Fibroblast of lung (primary cell): ENCODE measurements at regions not wholly inside any gene's neighbourhood (a gene's known extent, or its start where the extent isn't known, plus 50 kb on each side); places are given as distances from the start of the nearest gene placed in this dataset.

Experiments
- DNase-seq, 2 donors: peaks; one replicate each; pipeline versions ENCODE4 v3.0.0 to v3.0.0-alpha.2; 2010; ENCODE audit warnings: low read depth in 2 of 2
- H2AFZ ChIP-seq: 2 replicates; pipeline ENCODE4 v1.5.1; 2012; ENCODE audit warnings: low read length, control low read depth, inconsistent platforms
- H3K27ac ChIP-seq: 2 replicates; pipeline ENCODE4 v1.5.1; 2011; ENCODE audit warnings: low read length, control low read depth; ENCODE audit not compliant: insufficient read depth
- H3K27me3 ChIP-seq: 2 replicates; pipeline ENCODE4 v1.5.1; 2011; ENCODE audit warnings: mild to moderate bottlenecking, low read length; ENCODE audit not compliant: control insufficient read depth, insufficient read depth
- H3K36me3 ChIP-seq: 2 replicates; pipeline ENCODE4 v1.5.1; 2011; ENCODE audit warnings: low read length; ENCODE audit not compliant: control insufficient read depth, insufficient read depth
- H3K4me1 ChIP-seq: 2 replicates; pipeline ENCODE4 v1.5.1; 2011; ENCODE audit warnings: low read length; ENCODE audit not compliant: control insufficient read depth, insufficient read depth; ENCODE audit errors: extremely low read depth
- H3K4me2 ChIP-seq: 2 replicates; pipeline ENCODE4 v1.5.1; 2011; ENCODE audit warnings: low read length, control low read depth; ENCODE audit not compliant: insufficient read depth; ENCODE audit errors: extremely low read depth
- H3K4me3 ChIP-seq, 4 experiments: fragments of 200-600 bp in 1 of 4; sonication (generic) in 1 of 4; replicated peaks in 1 of 4; 2 replicates each; pipeline ENCODE4 v1.5.1; 2011 to 2016; ENCODE audit warnings: low read length in 4 of 4, low read depth in 3 of 4, mild to moderate bottlenecking in 3 of 4, control low read depth in 2 of 4, inconsistent platforms in 1 of 4, mixed read lengths in 1 of 4; ENCODE audit not compliant: insufficient read depth in 1 of 4; ENCODE audit errors: control extremely low read depth in 1 of 4
- H3K79me2 ChIP-seq: 2 replicates; pipeline ENCODE4 v1.5.1; 2012; ENCODE audit warnings: mild to moderate bottlenecking, low read length, inconsistent platforms; ENCODE audit not compliant: control insufficient read depth, insufficient read depth
- H3K9ac ChIP-seq: 2 replicates; pipeline ENCODE4 v1.5.1; 2011; ENCODE audit warnings: mild to moderate bottlenecking, low read length, control low read depth; ENCODE audit not compliant: insufficient read depth
- H3K9me3 ChIP-seq: 2 replicates; pipeline ENCODE4 v1.5.1; 2012; ENCODE audit warnings: low read depth, low read length; ENCODE audit not compliant: control insufficient read depth, insufficient read depth
- H4K20me1 ChIP-seq: 2 replicates; pipeline ENCODE4 v1.5.1; 2011; ENCODE audit warnings: low read length; ENCODE audit not compliant: control insufficient read depth, insufficient read depth; ENCODE audit errors: extremely low read depth
- CTCF ChIP-seq, 2 donors: IDR thresholded peaks in 1 of 2; conservative IDR thresholded peaks in 1 of 2; 1 replicate in 1 of 2; 2 replicates in 1 of 2; pipeline ENCODE4 v1.5.1; 2011 to 2012; ENCODE audit warnings: low read length in 2 of 2, control low read depth in 1 of 2, inconsistent platforms in 1 of 2, low read depth in 1 of 2, mild to moderate bottlenecking in 1 of 2
- EZH2 ChIP-seq: IDR thresholded peaks from 2 replicates; pipeline ENCODE4 v1.5.1; 2012; ENCODE audit warnings: low read length, control low read depth, mild to moderate bottlenecking; ENCODE audit errors: missing control alignments

DNA sequence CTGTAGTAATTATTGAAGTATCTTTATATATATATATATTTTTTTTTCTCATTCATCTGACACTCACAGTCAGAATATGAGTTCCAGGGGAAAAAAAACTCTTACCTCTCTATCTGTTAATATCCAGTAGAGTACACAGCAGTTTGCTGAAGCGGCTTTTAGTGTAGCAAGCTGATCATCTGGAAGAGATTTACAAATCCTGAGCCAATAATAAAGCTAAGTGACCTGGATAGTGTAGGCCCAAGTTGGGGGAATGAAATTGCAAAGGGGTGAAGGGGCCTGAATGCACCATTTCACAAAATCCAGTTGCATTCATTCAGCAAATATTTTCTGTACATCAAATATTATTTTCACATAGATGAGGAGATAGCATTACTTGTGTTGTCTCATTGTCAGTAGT is 234.6 kb upstream of the FLRT2 start:
- H3K79me2 ChIP-seq = no peaks in the 10 kb centered on the region
- TF ChIP-seq CTCF (conservative IDR thresholded peaks at IDR 0.05 in 1 of 2, IDR thresholded peaks at IDR 0.05 in 1 of 2; ENCODE audit: low read depth in 1 of 2, low read length in 2 of 2) = no peak
- no peak for TF ChIP-seq EZH2
- H4K20me1 ChIP-seq = no peaks in the 10 kb centered on the region
- H2AFZ ChIP-seq = no peak overlapping the region
- no peak overlapping the region for H3K27ac ChIP-seq
- H3K4me1 ChIP-seq = no peaks in the 10 kb centered on the region
- no peaks in the 10 kb centered on the region for H3K9me3 ChIP-seq
- no peaks in the 10 kb centered on the region for H3K27me3 ChIP-seq
- no peak overlapping the region for H3K9ac ChIP-seq
- no peak overlapping the region for H3K4me3 ChIP-seq
- H3K4me2 ChIP-seq = no peak overlapping the region
- DNase-seq = no peak
- H3K36me3 ChIP-seq = no peaks in the 10 kb centered on the region

DNA sequence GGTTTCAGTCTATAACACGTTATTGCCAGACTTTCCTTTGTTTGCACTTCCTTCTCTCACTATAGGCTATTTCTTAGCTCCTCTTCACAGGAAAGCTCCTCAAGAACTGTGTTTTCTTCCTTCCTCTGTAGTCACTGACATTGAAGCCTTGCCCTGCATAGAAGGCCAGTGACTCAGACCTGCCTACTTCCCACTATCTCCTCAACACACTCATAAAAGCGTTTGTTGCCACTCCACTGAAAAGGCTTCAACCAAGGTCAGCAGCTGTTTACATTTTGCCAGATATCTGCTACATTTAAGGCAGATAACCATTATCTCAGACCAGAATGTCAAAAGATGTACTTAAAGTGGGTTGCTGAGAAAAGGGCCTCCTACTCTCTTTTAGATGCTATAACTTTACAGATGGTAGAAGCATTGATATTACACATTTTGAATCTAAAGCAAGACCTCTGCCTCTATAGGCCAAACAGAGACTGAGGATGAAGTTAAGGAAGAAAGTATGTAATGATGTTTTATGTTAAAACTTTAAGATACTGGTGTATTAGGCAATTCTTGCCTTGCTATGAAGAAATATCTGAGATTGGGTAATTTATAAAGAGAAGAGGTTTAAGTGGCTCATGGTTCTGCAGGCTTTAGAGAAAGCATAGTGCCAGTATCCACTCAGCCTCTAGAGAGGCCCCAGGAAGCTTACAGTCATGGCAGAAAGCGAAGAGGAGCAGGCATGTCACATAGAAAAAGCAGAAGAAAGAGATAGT is 233.3 kb upstream of the FLRT2 start:
- H4K20me1 ChIP-seq = no peaks in the 10 kb centered on the region
- no peaks in the 10 kb centered on the region for H3K36me3 ChIP-seq
- no peaks in the 10 kb centered on the region for H3K79me2 ChIP-seq
- no peak overlapping the region for H3K9ac ChIP-seq
- H3K27me3 ChIP-seq = no peaks in the 10 kb centered on the region
- H3K27ac ChIP-seq = no peak overlapping the region
- no peak overlapping the region for H3K4me2 ChIP-seq
- no peaks in the 10 kb centered on the region for H3K9me3 ChIP-seq
- H2AFZ ChIP-seq = no peak overlapping the region
- H3K4me3 ChIP-seq = no peak overlapping the region
- DNase-seq = peak; percentile 49 to 69
- no peaks in the 10 kb centered on the region for H3K4me1 ChIP-seq
- TF ChIP-seq EZH2 (no peak), CTCF (conservative IDR thresholded peaks at IDR 0.05 in 1 of 2, IDR thresholded peaks at IDR 0.05 in 1 of 2; ENCODE audit: low read depth in 1 of 2, low read length in 2 of 2) (no peak)

GRCh38 chr14:85300107-85300506 is 229.8 kb upstream of the FLRT2 start:
- Histone ChIP-seq H3K27me3 (no peaks in the 10 kb centered on the region), H3K4me2 (no peak overlapping the region), H3K9ac (no peak overlapping the region), H3K9me3 (no peaks in the 10 kb centered on the region), H2AFZ (no peak overlapping the region), H3K4me1 (no peaks in the 10 kb centered on the region), H3K36me3 (no peaks in the 10 kb centered on the region), H4K20me1 (no peaks in the 10 kb centered on the region), H3K4me3 (no peak overlapping the region), H3K79me2 (no peaks in the 10 kb centered on the region), H3K27ac (no peak overlapping the region)
- no peak for DNase-seq
- TF ChIP-seq CTCF (conservative IDR thresholded peaks at IDR 0.05 in 1 of 2, IDR thresholded peaks at IDR 0.05 in 1 of 2; ENCODE audit: low read depth in 1 of 2, low read length in 2 of 2) (no peak), EZH2 (no peak)
